Spleen (tissue), 11 donors: ENCODE measurements at regions not wholly inside any gene's neighbourhood (a gene's known extent, or its start where the extent isn't known, plus 50 kb on each side); places are given as distances from the start of the nearest gene placed in this dataset.

Experiments
- DNase-seq: peaks from one replicate; pipeline ENCODE4 v3.0.0-alpha.2; 2020
- H3K27ac ChIP-seq, 8 donors: fragments of 200-600 bp; sonication (generic) in 7 of 8; 1 replicate in 4 of 8; 2 replicates in 4 of 8; pipeline versions ENCODE4 v1.5.0 to v1.8.0; 2016 to 2021; ENCODE audit warnings: inconsistent platforms in 4 of 8, mild to moderate bottlenecking in 4 of 8, moderate library complexity in 1 of 8
- H3K27me3 ChIP-seq, 7 donors: fragments of 200-600 bp; sonication (generic) in 6 of 7; replicated peaks in 1 of 7; 1 replicate in 4 of 7; 2 replicates in 3 of 7; pipeline versions ENCODE4 v1.5.0 to v1.8.0; 2016 to 2021; ENCODE audit warnings: inconsistent platforms in 3 of 7, mild to moderate bottlenecking in 1 of 7
- H3K36me3 ChIP-seq, 6 donors: fragments of 200-600 bp; sonication (generic) in 5 of 6; 1 replicate in 4 of 6; 2 replicates in 2 of 6; pipeline versions ENCODE4 v1.5.0 to v1.8.0; 2016 to 2021; ENCODE audit warnings: inconsistent platforms in 2 of 6
- H3K4me1 ChIP-seq, 6 donors: fragments of 200-600 bp; sonication (generic) in 5 of 6; 1 replicate in 3 of 6; 2 replicates in 3 of 6; pipeline versions ENCODE4 v1.5.0 to v1.8.0; 2016 to 2021; ENCODE audit warnings: inconsistent platforms in 3 of 6
- H3K4me3 ChIP-seq, 8 donors: fragments of 200-600 bp; sonication (generic) in 7 of 8; 1 replicate in 4 of 8; 2 replicates in 4 of 8; pipeline versions ENCODE4 v1.5.0 to v1.8.0; 2016 to 2021; ENCODE audit warnings: inconsistent platforms in 4 of 8, mild to moderate bottlenecking in 4 of 8, moderate library complexity in 2 of 8
- H3K9me3 ChIP-seq, 8 donors: fragments of 200-600 bp; sonication (generic) in 7 of 8; 1 replicate in 4 of 8; 2 replicates in 4 of 8; pipeline versions ENCODE4 v1.5.0 to v1.8.0; 2016 to 2021; ENCODE audit warnings: inconsistent platforms in 4 of 8
- CTCF ChIP-seq, 11 experiments: fragments of 200-600 bp in 7 of 11; fragments of 450-650 bp in 4 of 11; sonication (generic) in 4 of 11; IDR thresholded peaks in 8 of 11; conservative IDR thresholded peaks in 3 of 11; 1 replicate in 7 of 11; 2 replicates in 4 of 11; pipeline versions ENCODE4 v1.4.0 to v1.8.0; 2016 to 2021; ENCODE audit warnings: antibody characterized with exemption in 11 of 11, inconsistent platforms in 4 of 11, mild to moderate bottlenecking in 1 of 11
- POLR2A ChIP-seq, 3 donors: fragments of 450-650 bp; IDR thresholded peaks; one replicate each; pipeline ENCODE4 v1.5.1; 2017; ENCODE audit warnings: antibody characterized with exemption in 3 of 3, mild to moderate bottlenecking in 1 of 3
- POLR2AphosphoS5 ChIP-seq, 3 donors: sonication (generic); formaldehyde crosslinking; IDR thresholded peaks; one replicate each; pipeline ENCODE4 v1.5.1; 2017; ENCODE audit warnings: antibody characterized with exemption in 3 of 3
- WGBS, 5 donors: extraction: QIAGEN DNeasy Blood & Tissue Kit in 3 of 5; methylation state at CpG; one replicate each; pipeline versions ENCODE4 v1.1.5 to v1.1.7; 2013 to 2018; 5-methylcytosine and 5-hydroxymethylcytosine counted together
- intact Hi-C: fragments of 100-400 bp; cut with DNase I; formaldehyde crosslinking; loops from one replicate; pipeline ENCODE4 v1.15.0; 2023; ENCODE audit warnings: low total_unique reads
- donor health status: healthy with polysubstance abuse.
- donor health status: DM: no; HTN: no; CAD: no; lungs with moderate emphysema.
- donor health status: DM: no; HTN: no; CAD: no.
- donor health status: Bipolar disorder and iron deficiency.
- donor health status: healthy.
- donor health status: DM: no; HTN: no; CAD: no.
- donor health status: DM: yes; HTN: yes; CAD: no.

DNA sequence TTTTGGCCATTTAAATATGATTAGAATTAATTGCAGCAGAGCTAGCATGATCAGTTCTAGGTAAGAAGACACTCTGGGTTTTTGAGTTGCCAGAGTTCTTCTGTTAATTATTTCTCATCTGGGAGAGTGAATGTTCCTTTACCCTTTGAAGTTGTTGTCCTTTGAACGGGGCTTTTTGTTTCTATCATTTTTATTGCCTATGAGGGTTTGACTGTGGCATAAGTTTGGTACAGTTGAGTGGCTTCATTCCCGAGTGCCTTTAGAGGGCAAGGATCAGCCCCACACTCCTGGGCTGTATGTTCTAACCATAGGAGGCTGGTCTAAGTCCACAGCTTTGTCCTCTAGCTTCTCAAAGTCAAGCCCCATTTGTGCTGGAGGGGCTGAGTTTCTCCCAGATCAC is 804.3 kb downstream of the KCNJ3 start:
- intact Hi-C loops: no loop called here

DNA sequence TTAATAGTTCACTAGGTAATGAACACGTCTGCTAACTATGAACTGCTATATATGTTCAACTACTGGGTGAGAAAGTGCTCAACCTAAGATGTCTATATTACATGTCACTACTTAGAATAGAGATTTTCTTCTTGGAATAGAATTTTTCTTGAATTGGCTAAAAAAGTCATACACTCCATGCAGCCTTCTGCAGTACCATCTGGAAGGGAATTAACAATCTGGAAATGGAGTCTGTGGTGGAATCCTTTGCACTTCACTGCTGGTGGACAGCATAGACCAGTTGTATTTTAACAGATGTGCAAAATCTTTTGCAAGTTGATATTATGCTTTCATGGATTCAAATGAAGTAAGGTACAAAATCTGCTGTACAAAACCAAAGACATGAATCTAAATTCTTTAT is 799.6 kb downstream of the KCNJ3 start:
- Histone ChIP-seq H3K4me1 (no peaks in the 10 kb centered on the region), H3K27ac (no peak overlapping the region), H3K4me3 (no peak overlapping the region), H3K27me3 (no peaks in the 10 kb centered on the region), H3K9me3 (peaks cover 0 to 15% (median 6%) of the 10 kb centered on the region in 8 donors), H3K36me3 (no peaks in the 10 kb centered on the region)
- intact Hi-C loops: no loop called here
- TF ChIP-seq CTCF (IDR thresholded peaks at IDR 0.05 in 8 of 11, conservative IDR thresholded peaks at IDR 0.05 in 3 of 11) (no peak), POLR2A (IDR thresholded peaks at IDR 0.05) (no peak), POLR2AphosphoS5 (IDR thresholded peaks at IDR 0.05) (no peak)
- WGBS, 5 donors: 65 to 79% (median 68%) methylated on average over 1 of the region's 1 CpG
- no peak for DNase-seq

More for the DNA sequence above, 804.3 kb downstream of the KCNJ3 start:
- no peaks in the 10 kb centered on the region for H3K4me1 ChIP-seq
- no peaks in the 10 kb centered on the region for H3K27me3 ChIP-seq
- peaks cover 0 to 16% (median 6%) of the 10 kb centered on the region in 8 donors for H3K9me3 ChIP-seq
- no peaks in the 10 kb centered on the region for H3K36me3 ChIP-seq
- WGBS, 5 donors: 65 to 80% (median 67%) methylated on average over 2 of the region's 2 CpGs
- no peak for TF ChIP-seq POLR2AphosphoS5 (IDR thresholded peaks at IDR 0.05)
- TF ChIP-seq CTCF (IDR thresholded peaks at IDR 0.05 in 8 of 11, conservative IDR thresholded peaks at IDR 0.05 in 3 of 11): no peak
- no peak for TF ChIP-seq POLR2A (IDR thresholded peaks at IDR 0.05)
- DNase-seq: no peak
- H3K4me3 ChIP-seq: no peak overlapping the region
- H3K27ac ChIP-seq: no peak overlapping the region

DNA sequence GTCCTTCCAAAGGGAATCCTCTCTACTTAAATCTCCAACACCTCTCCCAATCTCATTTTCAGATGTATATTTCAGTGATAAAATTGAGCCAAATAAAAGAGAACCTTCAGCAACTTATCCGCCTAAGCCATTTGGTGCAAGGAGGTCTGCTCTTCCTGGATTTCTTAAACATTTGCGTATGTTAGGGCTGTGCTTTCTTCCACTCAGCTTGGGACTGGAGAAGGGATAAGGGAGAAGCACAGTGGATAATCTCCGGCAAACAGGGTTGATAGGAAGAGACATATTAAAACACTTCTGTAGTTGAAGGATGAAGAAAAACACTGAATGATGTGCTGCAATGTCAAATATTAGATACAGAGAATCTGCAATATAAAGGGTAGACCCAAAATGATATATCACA is 796.2 kb downstream of the KCNJ3 start:
- no peaks in the 10 kb centered on the region for H3K27me3 ChIP-seq
- no peaks in the 10 kb centered on the region for H3K36me3 ChIP-seq
- no peak overlapping the region for H3K4me3 ChIP-seq
- peaks cover 0 to 9% (median 2%) of the 10 kb centered on the region in 8 donors for H3K9me3 ChIP-seq
- DNase-seq: no peak
- H3K4me1 ChIP-seq: no peaks in the 10 kb centered on the region
- 58 to 62% (median 59%) methylated on average over 3 of the region's 3 CpGs for WGBS, 5 donors
- TF ChIP-seq POLR2AphosphoS5 (IDR thresholded peaks at IDR 0.05): no peak
- TF ChIP-seq CTCF (IDR thresholded peaks at IDR 0.05 in 8 of 11, conservative IDR thresholded peaks at IDR 0.05 in 3 of 11): no peak
- TF ChIP-seq POLR2A (IDR thresholded peaks at IDR 0.05): no peak
- intact Hi-C loops: no loop called here
- H3K27ac ChIP-seq: no peak overlapping the region

DNA sequence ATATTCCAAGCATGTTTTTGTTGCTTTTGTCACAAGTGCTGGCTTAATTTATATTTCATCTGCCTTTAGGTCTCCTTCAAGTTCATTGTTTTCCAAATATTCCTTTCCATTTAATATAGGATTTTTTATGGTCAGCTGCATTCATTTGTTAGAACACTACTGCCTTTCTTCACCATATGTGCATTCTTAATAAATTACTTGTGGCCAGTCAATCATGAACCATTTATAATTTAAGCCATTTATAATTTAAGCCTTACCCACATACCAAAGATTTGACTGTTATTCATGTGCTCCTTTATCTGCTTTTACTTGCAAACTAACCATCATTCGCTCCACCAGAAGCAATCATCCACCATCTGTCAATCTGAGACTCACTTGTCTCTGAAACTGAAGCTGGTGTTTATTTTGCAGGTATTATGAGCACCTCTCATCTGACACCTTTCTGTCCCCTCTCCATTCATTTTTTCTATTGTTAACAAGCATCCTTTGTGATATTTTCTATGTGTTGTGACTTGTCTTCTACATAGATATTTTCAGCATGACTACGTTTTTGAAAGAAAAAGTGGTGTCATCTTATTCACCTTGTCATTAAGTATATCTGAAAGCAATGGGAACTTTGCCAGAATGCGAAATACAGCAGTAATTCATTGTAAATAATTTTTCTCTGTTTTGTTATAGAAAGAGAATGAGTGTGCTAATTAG is 786.8 kb downstream of the KCNJ3 start:
- H3K27ac ChIP-seq: no peak overlapping the region
- intact Hi-C loops: no loop called here
- no peaks in the 10 kb centered on the region for H3K27me3 ChIP-seq
- H3K4me3 ChIP-seq: no peak overlapping the region
- 61 to 86% (median 76%) methylated on average over 3 of the region's 3 CpGs for WGBS, 5 donors
- DNase-seq: no peak
- TF ChIP-seq POLR2A (IDR thresholded peaks at IDR 0.05) (no peak), CTCF (IDR thresholded peaks at IDR 0.05 in 8 of 11, conservative IDR thresholded peaks at IDR 0.05 in 3 of 11) (no peak), POLR2AphosphoS5 (IDR thresholded peaks at IDR 0.05) (no peak)
- H3K36me3 ChIP-seq: no peaks in the 10 kb centered on the region
- H3K9me3 ChIP-seq: no peaks in the 10 kb centered on the region
- H3K4me1 ChIP-seq: no peaks in the 10 kb centered on the region
